ENCODE measurements at regions not wholly inside any gene's neighbourhood (a gene's known extent, or its start where the extent isn't known, plus 50 kb on each side); places are given as distances from the start of the nearest gene placed in this dataset.

GRCh38 chr3:72039677-72040076 is 254.7 kb upstream of the PROK2 start:
- Histone ChIP-seq H3K9me3 (no peaks in the 10 kb centered on the region; the same call in 2 of the 3 replicates), H3K4me3 (no peak overlapping the region), H3K4me1 (no peaks in the 10 kb centered on the region), H3K27ac (no peak overlapping the region), H3K4me2 (no peak overlapping the region)
- 28% methylated on average over 6 of the region's 6 CpGs for WGBS (ENCODE audit: missing lambda C conversion rate)
- TF ChIP-seq HOXB13 (CRISPR knock-in tag; IDR thresholded peaks at IDR 0.05; ENCODE audit: low read depth) (no peak), MAX (IDR thresholded peaks at IDR 0.05) (no peak), EHF (CRISPR knock-in tag; IDR thresholded peaks at IDR 0.05) (no peak), ZC3H11A (IDR thresholded peaks at IDR 0.05) (no peak), HEYL (CRISPR knock-in tag; IDR thresholded peaks at IDR 0.05) (no peak), FOSL2 (IDR thresholded peaks at IDR 0.05) (no peak), FOSL2 (CRISPR knock-in tag; IDR thresholded peaks at IDR 0.05) (no peak), EHMT2 (IDR thresholded peaks at IDR 0.05; ENCODE audit: low read depth) (no peak), NR3C1 (IDR thresholded peaks at IDR 0.05) (no peak), CHD2 (IDR thresholded peaks at IDR 0.05; ENCODE audit: low read length, partially characterized antibody) (no peak), RFX5 (IDR thresholded peaks at IDR 0.05) (no peak), HMGXB4 (CRISPR knock-in tag; IDR thresholded peaks at IDR 0.05; ENCODE audit: borderline replicate concordance) (no peak), EP300 (IDR thresholded peaks at IDR 0.05) (no peak), CBX8 (IDR thresholded peaks at IDR 0.05) (no peak), FOSB (CRISPR knock-in tag; IDR thresholded peaks at IDR 0.05) (no peak), NFE2L2 (conservative IDR thresholded peaks at IDR 0.05; ENCODE audit: low read length) (no peak), RNF2 (IDR thresholded peaks at IDR 0.05; ENCODE audit: borderline replicate concordance, low read depth) (no peak)
- TF ChIP-seq, protein P1, sequence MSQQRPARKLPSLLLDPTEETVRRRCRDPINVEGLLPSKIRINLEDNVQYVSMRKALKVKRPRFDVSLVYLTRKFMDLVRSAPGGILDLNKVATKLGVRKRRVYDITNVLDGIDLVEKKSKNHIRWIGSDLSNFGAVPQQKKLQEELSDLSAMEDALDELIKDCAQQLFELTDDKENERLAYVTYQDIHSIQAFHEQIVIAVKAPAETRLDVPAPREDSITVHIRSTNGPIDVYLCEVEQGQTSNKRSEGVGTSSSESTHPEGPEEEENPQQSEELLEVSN (IDR thresholded peaks at IDR 0.05; ENCODE audit: borderline replicate concordance, low read depth) = no peak
- DNase-seq (ENCODE audit: low read depth in 1 of 2, low spot score in 1 of 2) = no peak
- ChIA-PET POLR2A (no interaction called here), CTCF (interaction anchor here (0.6 to 1.4 kb wide), 3 partner anchors 15 to 658 kb away, joined by 3 to 5 read pairs (median 3); no protein-coding TSS in a partner anchor)
- no peak for ATAC-seq
- no peak for FAIRE-seq

DNA sequence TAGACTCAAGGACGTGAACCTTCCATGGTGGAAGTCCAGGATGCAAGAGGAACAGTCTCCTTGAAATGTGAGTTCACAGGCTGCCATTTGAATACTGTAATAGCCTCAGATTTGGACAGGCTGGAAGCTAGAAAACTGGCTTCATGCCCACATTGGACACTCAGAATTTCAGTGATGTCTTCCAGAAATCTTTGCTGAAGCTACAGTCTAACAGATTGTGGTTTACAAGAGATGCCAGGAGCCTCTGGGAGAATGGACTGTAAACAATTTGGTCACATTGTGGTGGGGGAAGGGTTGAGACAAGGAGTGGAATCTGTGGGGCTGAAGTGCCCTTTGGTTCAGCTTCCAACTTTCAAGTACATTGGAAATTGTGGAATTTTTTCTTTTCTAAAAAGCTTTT is 252.0 kb upstream of the PROK2 start:
- Histone ChIP-seq H3K4me2 (no peak overlapping the region), H3K4me1 (no peaks in the 10 kb centered on the region), H3K27ac (no peak overlapping the region), H3K9me3 (no peaks in the 10 kb centered on the region; the same call in 2 of the 3 replicates), H3K4me3 (no peak overlapping the region)
- ChIA-PET POLR2A (no interaction called here), CTCF (no interaction called here)
- WGBS (ENCODE audit: missing lambda C conversion rate) = 0% methylated on average over 1 of the region's 1 CpG
- no peak for FAIRE-seq
- DNase-seq (ENCODE audit: low read depth in 1 of 2, low spot score in 1 of 2) = no peak
- ATAC-seq = no peak
- TF ChIP-seq HES2 (IDR thresholded peaks at IDR 0.05) (no peak), CEBPB (IDR thresholded peaks at IDR 0.05) (no peak), HDAC2 (IDR thresholded peaks at IDR 0.05) (no peak), POLR2AphosphoS2 (conservative IDR thresholded peaks at IDR 0.05; ENCODE audit: low read length) (no peak), ZFP36 (IDR thresholded peaks at IDR 0.05; ENCODE audit: borderline replicate concordance, partially characterized antibody) (no peak), TFCP2L1 (CRISPR knock-in tag; IDR thresholded peaks at IDR 0.05) (no peak), KDM1A (IDR thresholded peaks at IDR 0.05; ENCODE audit: low read depth) (no peak), PHF8 (IDR thresholded peaks at IDR 0.05; ENCODE audit: borderline replicate concordance, low read depth) (no peak), JUN (IDR thresholded peaks at IDR 0.05) (no peak), BHLHE40 (IDR thresholded peaks at IDR 0.05; ENCODE audit: low read depth, low read length) (no peak), KDM5A (IDR thresholded peaks at IDR 0.05) (no peak), MAZ (IDR thresholded peaks at IDR 0.05; ENCODE audit: borderline replicate concordance, low read depth, low read length) (no peak), ESRRA (IDR thresholded peaks at IDR 0.05; ENCODE audit: borderline replicate concordance, low read length) (no peak), PBX3 (IDR thresholded peaks at IDR 0.05) (no peak), CBX2 (IDR thresholded peaks at IDR 0.05; ENCODE audit: borderline replicate concordance, low read depth) (no peak), FOXS1 (CRISPR knock-in tag; IDR thresholded peaks at IDR 0.05) (no peak), ZC3H11A (IDR thresholded peaks at IDR 0.05) (no peak), FOSL2 (IDR thresholded peaks at IDR 0.05) (no peak), FOSL2 (CRISPR knock-in tag; IDR thresholded peaks at IDR 0.05) (no peak)
- TF ChIP-seq, protein P1 (IDR thresholded peaks at IDR 0.05; ENCODE audit: borderline replicate concordance, low read depth) = no peak
